ENCODE measurements at regions not wholly inside any gene's neighbourhood (a gene's known extent, or its start where the extent isn't known, plus 50 kb on each side); places are given as distances from the start of the nearest gene placed in this dataset.
"Not testable (repeated sequence)": the region's sequence is repeated elsewhere in the genome, so short reads cannot be mapped to it uniquely, and the experiment has no call there.

DNA sequence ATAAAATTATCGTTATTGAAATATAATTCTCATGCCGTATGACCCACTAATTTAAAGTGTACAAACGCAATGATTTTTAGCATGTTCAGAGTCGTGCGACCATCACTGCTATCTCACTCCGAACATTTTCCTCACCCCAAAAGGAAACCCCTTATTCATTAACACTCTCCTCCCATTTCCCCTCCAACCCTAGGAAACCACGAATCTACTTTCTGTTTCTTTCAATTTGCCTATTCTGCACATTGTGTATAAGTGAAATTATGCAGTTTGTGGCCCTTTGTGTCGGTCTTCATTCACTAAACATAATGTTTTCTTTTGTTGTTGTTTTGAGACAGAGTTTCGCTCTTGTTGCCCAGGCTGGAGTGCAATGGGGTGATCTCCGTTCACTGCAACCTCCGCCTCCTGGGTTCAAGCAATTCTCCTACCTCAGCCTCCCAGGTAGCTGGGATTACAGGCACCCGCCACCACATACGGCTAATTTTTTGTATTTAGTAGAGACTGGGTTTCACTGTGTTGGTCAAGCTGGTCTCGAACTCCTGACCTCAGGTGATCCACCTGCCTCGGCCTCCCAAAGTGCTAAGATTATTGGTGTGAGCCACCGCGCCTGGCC is 99.7 kb upstream of the ZNF217 start:
- DNase-seq (ENCODE audit: low spot score) = no peak

DNA sequence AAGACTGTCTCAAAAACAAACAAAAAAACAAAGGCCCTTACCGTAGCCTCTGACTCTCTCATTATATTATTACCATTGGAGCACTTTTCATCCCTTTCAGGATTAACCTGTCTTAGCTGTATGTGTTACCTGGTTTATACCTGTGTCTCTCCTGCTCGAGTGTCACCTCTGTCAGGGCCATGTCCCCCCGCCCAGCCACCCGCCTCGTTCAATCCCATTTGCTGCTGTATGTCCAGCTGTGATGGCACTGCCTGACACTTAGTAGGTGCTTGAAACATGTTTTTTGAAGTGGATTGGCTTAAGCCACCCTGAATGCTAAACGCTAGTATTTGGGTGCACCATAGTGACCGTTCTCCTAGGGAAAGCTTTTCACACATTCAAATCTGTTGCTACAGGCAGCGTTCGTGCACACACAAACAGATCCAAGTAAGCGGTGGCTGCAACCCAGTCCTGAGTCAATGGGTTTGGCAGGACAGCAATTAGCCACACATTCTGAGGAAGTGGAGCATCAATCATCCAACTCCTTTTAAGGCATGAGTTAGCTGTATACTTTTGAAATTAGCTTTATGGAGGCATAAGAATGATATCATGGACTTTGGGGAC is 98.9 kb upstream of the ZNF217 start:
- DNase-seq (ENCODE audit: low spot score) = peak; percentile 21

DNA sequence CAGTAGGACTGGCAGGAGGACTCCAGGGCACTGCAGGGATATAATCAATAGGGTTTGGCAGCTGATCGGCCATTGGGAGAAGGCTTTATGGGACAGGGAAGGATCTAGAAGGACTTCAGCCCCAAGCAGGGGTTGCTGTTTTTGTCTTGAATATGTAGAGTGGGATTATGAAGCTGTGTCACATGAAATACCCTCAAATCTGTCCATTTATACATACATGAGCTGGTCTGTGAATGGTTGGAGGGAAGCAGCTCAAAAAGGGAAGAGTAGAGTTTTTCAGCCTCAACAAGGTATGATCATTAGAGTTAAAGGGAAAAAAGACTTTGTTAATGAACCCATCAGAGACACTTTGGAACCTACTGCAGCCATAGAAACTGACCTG is 98.2 kb upstream of the ZNF217 start:
- no peak for DNase-seq (ENCODE audit: low spot score)

GRCh38 chr20:53691060-53691810 is 97.6 kb upstream of the ZNF217 start:
- DNase-seq (ENCODE audit: low spot score) = no peak

DNA sequence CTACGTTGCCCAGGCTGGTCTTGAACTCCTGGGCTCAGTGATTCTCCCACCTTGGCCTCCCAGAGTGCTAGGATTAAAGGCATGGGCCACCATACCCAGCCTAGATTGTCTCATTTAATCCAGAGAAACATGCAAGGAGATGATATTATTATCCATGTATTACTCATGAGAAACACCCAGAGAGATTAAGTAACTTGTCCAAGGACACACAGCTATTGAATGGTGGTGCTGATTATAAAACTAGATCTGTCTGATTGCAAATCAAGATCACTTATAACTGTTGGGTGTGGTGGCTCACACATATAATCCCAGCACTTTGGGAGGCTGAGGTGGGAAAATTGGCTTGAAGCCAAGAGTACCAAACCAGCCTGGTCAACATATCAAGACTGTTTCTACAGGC is 94.4 kb upstream of the ZNF217 start:
- no peak for DNase-seq (ENCODE audit: low spot score)

GRCh38 chr20:53685070-53685595 is 91.5 kb upstream of the ZNF217 start:
- DNase-seq (ENCODE audit: low spot score) = no peak

DNA sequence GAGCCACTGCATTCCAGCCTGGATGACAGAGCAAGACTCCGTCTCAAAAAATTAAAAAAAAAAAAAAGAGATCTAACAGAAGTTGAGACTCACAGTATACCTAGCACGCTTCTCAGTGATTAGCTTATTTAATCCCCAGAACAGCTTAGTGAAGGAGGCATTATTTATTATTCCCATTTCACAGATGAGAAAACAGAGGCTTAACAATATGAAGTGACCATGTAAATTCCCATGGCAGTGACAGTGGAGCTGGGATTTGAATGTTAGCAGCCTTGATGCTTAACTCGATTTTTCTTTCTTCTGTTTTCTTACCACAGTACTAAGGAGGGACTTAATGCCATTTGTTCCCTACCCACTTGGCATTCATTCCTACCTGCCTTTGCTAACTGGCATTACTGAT is 89.9 kb upstream of the ZNF217 start:
- no peak for DNase-seq (ENCODE audit: low spot score)

GRCh38 chr20:53681352-53682212 is 87.9 kb upstream of the ZNF217 start:
- no peak for DNase-seq (ENCODE audit: low spot score)

- no peak for DNase-seq (ENCODE audit: low spot score)
Measured at GRCh38 chr20:53679597-53680309, 86.1 kb upstream of the ZNF217 start.

GRCh38 chr20:53678990-53679596 is 85.5 kb upstream of the ZNF217 start:
- peak; percentile 56 for DNase-seq (ENCODE audit: low spot score)

GRCh38 chr20:53678315-53678989 is 84.8 kb upstream of the ZNF217 start:
- DNase-seq (ENCODE audit: low spot score) = no peak

DNA sequence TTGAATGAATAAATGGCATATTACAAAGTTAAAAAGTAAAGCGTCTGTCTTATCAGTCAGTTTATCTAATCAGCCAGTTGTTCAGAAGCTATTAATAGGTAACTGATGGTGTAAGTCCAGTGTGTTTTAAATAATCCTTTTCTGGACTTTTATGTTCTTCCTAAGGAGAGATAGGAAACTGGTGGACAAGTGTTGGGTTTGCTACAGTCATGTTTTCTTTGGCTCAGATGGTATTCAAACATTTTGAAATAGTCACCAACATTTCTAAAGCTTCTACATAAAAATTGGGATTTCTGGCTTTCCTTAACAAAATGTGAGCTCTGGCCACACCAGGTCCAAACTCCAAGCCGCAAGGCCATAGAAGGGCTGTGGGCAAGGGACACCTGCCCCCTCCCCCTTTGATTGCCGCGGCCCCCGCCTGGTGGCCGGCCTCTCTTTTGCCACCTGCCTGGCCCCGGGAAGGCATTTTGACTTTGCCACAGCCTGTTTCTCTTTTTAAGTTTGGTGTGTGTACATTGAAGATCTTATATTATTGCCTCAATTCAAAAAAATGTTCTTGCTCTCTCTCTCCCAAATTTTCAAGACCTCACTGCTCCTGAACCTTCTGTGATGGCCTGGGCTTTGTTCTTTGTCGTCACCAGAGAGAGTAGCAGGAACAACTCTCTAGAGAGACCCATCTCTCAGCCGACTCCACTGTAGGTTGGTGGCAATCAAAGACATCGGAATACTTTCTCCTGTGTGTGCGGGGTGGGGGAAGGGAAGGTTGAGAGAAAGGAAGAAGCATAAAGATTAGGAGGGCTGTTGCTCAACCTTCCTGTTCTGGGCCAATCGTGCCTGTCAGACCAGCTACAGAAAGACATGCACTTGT is 84.0 kb upstream of the ZNF217 start:
- DNase-seq (ENCODE audit: low spot score) = peak; percentile 52

DNA sequence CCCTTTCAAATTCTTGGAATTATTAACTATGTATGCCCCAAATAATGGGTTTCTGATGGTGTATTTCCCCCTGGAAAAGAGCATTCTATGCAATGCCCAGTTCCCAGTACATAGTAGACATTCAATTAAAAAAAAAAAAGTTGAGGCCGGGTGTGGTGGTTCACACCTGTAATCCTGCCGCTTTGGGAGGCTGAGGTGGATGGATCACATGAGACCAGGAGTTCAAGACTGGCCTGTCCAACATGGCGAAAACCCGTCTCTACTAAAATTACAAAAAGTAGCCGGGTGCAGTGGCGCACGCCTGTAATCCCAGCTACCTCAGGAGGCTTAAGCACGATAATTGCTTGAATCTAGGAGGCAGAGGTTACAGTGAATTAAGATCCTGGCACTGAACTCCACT is 83.3 kb upstream of the ZNF217 start:
- DNase-seq (ENCODE audit: low spot score) = no peak

- DNase-seq (ENCODE audit: low spot score) = no peak
Measured at GRCh38 chr20:53676519-53676822, 82.8 kb upstream of the ZNF217 start.

DNA sequence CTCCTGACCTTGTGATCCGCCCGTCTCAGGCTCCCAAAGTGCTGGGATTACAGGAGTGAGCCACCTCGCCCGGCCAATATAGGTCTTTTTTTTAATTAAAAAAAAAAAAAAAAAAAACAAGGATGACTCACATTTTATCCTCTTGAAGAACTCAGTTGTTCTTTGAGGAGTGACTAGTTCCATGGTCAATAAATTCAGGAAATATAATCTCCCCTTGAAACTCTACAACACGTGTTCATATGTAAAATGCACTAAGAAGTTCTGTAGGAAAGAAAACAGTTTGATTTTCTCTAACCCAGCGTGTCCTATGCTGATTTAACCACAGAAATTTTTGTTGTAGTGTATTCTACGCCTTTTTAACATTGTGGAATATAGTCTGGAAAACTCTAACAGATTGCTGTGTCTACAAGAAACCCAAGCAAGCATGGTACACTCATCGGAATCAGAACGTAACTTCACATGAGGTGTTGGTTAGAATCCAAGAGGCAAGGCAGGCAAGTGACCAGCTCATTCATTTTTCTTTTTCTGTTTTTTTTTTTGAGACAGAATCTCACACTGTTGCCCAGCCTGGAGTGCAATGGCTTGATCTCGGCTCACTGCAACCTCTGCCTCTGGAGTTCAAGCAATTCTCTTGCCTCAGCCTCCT is 79.0 kb upstream of the ZNF217 start:
- DNase-seq (ENCODE audit: low spot score) = no peak

DNA sequence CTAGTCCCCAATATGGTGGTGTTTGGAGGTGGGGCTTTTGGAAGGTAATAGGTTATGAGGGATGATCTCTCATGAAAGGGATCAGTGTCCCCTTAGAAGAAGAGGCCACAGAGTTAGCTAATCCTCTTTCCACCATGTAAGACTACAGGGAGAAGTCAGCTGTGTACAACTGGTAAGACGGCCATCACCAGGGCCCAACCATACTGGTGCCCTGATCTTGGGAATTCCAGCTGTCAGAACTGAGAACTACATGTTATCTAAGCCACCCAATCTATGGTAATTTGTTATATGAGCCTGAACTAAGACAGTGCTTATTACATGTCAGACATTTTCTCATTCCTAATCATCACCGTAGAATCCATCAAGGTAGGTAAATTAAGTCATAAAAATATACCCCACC is 77.7 kb upstream of the ZNF217 start:
- no peak for DNase-seq (ENCODE audit: low spot score)

DNA sequence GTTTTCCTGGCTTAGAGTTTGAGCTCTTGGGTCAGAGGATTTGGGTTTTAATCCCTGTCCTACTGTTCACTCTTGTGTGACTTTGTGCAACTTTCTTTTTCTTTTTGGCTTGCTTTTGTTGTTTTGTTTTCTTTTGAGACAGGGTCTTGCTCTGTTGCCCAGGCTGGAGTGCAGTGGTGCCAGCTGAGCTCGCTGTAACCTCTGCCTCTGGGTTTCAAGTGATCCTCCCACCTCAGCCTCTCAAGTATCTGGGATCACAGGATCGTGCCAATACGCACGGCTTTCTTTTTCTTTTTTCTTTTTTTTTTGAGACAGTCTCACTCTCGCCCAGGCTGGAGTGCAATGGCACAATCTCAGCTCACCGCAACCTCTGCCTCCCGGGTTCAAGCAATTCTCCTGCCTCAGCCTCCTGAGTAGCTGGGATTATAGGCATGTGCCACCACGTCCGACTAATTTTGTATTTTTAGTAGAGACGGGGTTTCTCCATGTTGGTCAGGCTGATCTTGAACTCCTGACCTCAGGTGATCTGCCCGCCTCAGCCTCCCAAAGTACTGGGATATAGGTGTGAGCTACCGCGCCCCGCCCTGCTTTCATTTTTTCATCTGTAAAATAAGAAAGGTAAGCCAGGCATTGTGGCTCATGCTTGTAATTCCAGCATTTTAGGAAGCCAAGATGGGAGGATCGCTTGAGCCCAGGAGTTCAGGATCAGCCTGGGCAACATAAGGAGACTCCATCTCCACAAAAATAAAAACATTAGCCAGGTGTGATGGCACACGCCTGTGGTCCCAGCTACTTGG is 76.1 kb upstream of the ZNF217 start:
- not testable (repeated sequence) for DNase-seq (ENCODE audit: low spot score)

DNA sequence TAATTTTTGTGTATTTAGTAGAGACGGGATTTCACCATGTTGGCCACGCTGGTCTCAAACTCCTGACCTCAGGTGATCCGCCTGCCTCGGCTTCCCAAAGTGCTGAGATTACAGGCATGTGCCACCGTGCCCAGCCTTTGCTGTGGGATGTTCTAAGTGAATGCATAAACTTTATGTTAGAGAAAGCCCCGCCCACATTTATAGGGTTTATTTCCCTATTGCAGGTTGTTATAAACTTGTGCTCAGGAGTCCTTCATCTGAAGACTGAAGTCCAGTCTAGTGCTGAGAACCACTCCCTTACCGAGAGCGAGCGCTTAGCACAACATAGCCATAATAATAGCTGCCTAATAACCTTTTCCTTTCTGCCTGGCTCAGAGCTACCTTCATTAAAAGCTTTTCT is 75.4 kb upstream of the ZNF217 start:
- no peak for DNase-seq (ENCODE audit: low spot score)

GRCh38 chr20:53666144-53666543 is 72.5 kb upstream of the ZNF217 start:
- DNase-seq (ENCODE audit: low spot score) = no peak
